ENCODE measurements at regions not wholly inside any gene's neighbourhood (a gene's known extent, or its start where the extent isn't known, plus 50 kb on each side); places are given as distances from the start of the nearest gene placed in this dataset.
A peak's percentile ranks its signal among the peaks of the same experiment; 100 is the strongest.

DNA sequence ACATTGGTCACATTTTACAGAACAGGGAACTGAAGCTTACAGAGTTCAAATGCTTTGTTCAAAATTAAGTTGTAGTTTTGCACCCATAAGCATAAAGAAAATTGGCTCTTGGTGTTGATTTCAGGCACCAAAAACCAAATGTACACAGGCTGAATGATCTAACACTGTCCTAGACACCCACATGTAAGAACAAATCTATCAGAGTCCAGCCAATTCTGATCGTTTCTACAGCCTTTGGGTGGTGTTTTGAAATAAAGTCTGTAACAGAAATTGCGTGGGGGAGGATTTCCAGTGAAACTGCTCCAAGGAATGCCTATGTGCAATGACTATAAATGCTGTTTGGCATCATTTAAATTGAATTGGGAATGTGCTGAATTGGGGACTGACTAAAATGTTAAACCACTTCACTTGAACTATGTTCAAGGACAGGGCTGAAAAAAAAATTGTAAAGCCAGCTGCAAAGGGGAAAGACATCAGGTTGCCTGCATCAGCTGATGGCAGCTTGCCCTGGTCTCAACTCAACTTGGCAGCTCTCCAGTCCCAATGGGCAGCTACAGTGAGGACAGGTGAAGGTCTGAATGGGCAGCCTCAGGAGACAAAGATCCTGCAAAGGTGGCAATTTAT, 92.2 kb upstream of the TRPC7 start:
- no peaks in the 10 kb centered on the region for H3K79me2 ChIP-seq (replicated peaks; ENCODE audit: insufficient read depth)
- no peak overlapping the region for H3K4me2 ChIP-seq
- Mint-ChIP-seq H3K9me3 (peaks cover 2% of the 10 kb centered on the region; the same call in 1 of the 3 replicates), H3K36me3 (ENCODE audit: low read depth) (no peaks in the 10 kb centered on the region), H3K27ac (no peak overlapping the region), H3K4me1 (peaks cover 3% of the 10 kb centered on the region; the same call in 1 of the 3 replicates), H3K4me3 (no peak overlapping the region), H3K27me3 (ENCODE audit: insufficient read depth, low read depth, poor library complexity) (peaks cover 3% of the 10 kb centered on the region)
- no peaks in the 10 kb centered on the region for H3K4me1 ChIP-seq (ENCODE audit: insufficient read depth)
- ATAC-seq (no peak), DNase-seq (ENCODE audit: low spot score) (no peak)
- TF ChIP-seq, protein P1, sequence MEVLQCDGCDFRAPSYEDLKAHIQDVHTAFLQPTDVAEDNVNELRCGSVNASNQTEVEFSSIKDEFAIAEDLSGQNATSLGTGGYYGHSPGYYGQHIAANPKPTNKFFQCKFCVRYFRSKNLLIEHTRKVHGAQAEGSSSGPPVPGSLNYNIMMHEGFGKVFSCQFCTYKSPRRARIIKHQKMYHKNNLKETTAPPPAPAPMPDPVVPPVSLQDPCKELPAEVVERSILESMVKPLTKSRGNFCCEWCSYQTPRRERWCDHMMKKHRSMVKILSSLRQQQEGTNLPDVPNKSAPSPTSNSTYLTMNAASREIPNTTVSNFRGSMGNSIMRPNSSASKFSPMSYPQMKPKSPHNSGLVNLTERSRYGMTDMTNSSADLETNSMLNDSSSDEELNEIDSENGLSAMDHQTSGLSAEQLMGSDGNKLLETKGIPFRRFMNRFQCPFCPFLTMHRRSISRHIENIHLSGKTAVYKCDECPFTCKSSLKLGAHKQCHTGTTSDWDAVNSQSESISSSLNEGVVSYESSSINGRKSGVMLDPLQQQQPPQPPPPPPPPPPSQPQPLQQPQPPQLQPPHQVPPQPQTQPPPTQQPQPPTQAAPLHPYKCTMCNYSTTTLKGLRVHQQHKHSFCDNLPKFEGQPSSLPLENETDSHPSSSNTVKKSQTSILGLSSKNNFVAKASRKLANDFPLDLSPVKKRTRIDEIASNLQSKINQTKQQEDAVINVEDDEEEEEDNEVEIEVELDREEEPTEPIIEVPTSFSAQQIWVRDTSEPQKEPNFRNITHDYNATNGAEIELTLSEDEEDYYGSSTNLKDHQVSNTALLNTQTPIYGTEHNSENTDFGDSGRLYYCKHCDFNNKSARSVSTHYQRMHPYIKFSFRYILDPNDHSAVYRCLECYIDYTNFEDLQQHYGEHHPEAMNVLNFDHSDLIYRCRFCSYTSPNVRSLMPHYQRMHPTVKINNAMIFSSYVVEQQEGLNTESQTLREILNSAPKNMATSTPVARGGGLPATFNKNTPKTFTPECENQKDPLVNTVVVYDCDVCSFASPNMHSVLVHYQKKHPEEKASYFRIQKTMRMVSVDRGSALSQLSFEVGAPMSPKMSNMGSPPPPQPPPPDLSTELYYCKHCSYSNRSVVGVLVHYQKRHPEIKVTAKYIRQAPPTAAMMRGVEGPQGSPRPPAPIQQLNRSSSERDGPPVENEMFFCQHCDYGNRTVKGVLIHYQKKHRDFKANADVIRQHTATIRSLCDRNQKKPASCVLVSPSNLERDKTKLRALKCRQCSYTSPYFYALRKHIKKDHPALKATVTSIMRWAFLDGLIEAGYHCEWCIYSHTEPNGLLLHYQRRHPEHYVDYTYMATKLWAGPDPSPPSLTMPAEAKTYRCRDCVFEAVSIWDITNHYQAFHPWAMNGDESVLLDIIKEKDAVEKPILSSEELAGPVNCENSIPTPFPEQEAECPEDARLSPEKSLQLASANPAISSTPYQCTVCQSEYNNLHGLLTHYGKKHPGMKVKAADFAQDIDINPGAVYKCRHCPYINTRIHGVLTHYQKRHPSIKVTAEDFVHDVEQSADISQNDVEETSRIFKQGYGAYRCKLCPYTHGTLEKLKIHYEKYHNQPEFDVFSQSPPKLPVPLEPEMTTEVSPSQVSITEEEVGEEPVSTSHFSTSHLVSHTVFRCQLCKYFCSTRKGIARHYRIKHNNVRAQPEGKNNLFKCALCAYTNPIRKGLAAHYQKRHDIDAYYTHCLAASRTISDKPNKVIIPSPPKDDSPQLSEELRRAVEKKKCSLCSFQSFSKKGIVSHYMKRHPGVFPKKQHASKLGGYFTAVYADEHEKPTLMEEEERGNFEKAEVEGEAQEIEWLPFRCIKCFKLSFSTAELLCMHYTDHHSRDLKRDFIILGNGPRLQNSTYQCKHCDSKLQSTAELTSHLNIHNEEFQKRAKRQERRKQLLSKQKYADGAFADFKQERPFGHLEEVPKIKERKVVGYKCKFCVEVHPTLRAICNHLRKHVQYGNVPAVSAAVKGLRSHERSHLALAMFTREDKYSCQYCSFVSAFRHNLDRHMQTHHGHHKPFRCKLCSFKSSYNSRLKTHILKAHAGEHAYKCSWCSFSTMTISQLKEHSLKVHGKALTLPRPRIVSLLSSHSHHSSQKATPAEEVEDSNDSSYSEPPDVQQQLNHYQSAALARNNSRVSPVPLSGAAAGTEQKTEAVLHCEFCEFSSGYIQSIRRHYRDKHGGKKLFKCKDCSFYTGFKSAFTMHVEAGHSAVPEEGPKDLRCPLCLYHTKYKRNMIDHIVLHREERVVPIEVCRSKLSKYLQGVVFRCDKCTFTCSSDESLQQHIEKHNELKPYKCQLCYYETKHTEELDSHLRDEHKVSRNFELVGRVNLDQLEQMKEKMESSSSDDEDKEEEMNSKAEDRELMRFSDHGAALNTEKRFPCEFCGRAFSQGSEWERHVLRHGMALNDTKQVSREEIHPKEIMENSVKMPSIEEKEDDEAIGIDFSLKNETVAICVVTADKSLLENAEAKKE (CRISPR knock-in tag; IDR thresholded peaks at IDR 0.05), result no peak
- no peak for TF ChIP-seq ZNF331 (CRISPR knock-in tag; IDR thresholded peaks at IDR 0.05; ENCODE audit: low read depth)
- no peak for TF ChIP-seq EZH2 (IDR thresholded peaks at IDR 0.05; ENCODE audit: low read depth, unreplicated experiment)
- TF ChIP-seq EZH2phosphoT487 (IDR thresholded peaks at IDR 0.05; ENCODE audit: unreplicated experiment), result no peak
- no peak for TF ChIP-seq JUNB (IDR thresholded peaks at IDR 0.05; ENCODE audit: unreplicated experiment)
- TF ChIP-seq, protein P2, sequence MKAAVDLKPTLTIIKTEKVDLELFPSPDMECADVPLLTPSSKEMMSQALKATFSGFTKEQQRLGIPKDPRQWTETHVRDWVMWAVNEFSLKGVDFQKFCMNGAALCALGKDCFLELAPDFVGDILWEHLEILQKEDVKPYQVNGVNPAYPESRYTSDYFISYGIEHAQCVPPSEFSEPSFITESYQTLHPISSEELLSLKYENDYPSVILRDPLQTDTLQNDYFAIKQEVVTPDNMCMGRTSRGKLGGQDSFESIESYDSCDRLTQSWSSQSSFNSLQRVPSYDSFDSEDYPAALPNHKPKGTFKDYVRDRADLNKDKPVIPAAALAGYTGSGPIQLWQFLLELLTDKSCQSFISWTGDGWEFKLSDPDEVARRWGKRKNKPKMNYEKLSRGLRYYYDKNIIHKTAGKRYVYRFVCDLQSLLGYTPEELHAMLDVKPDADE (IDR thresholded peaks at IDR 0.05), result no peak
- no peak for TF ChIP-seq STAT1 (IDR thresholded peaks at IDR 0.05; ENCODE audit: unreplicated experiment)
- TF ChIP-seq, protein P3, sequence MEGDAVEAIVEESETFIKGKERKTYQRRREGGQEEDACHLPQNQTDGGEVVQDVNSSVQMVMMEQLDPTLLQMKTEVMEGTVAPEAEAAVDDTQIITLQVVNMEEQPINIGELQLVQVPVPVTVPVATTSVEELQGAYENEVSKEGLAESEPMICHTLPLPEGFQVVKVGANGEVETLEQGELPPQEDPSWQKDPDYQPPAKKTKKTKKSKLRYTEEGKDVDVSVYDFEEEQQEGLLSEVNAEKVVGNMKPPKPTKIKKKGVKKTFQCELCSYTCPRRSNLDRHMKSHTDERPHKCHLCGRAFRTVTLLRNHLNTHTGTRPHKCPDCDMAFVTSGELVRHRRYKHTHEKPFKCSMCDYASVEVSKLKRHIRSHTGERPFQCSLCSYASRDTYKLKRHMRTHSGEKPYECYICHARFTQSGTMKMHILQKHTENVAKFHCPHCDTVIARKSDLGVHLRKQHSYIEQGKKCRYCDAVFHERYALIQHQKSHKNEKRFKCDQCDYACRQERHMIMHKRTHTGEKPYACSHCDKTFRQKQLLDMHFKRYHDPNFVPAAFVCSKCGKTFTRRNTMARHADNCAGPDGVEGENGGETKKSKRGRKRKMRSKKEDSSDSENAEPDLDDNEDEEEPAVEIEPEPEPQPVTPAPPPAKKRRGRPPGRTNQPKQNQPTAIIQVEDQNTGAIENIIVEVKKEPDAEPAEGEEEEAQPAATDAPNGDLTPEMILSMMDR (conservative IDR thresholded peaks at IDR 0.05; ENCODE audit: low read depth in 2 of 2), result no peak
- no peak for TF ChIP-seq POLR2AphosphoS5 (IDR thresholded peaks at IDR 0.05; ENCODE audit: low read depth)
- TF ChIP-seq, protein P4, sequence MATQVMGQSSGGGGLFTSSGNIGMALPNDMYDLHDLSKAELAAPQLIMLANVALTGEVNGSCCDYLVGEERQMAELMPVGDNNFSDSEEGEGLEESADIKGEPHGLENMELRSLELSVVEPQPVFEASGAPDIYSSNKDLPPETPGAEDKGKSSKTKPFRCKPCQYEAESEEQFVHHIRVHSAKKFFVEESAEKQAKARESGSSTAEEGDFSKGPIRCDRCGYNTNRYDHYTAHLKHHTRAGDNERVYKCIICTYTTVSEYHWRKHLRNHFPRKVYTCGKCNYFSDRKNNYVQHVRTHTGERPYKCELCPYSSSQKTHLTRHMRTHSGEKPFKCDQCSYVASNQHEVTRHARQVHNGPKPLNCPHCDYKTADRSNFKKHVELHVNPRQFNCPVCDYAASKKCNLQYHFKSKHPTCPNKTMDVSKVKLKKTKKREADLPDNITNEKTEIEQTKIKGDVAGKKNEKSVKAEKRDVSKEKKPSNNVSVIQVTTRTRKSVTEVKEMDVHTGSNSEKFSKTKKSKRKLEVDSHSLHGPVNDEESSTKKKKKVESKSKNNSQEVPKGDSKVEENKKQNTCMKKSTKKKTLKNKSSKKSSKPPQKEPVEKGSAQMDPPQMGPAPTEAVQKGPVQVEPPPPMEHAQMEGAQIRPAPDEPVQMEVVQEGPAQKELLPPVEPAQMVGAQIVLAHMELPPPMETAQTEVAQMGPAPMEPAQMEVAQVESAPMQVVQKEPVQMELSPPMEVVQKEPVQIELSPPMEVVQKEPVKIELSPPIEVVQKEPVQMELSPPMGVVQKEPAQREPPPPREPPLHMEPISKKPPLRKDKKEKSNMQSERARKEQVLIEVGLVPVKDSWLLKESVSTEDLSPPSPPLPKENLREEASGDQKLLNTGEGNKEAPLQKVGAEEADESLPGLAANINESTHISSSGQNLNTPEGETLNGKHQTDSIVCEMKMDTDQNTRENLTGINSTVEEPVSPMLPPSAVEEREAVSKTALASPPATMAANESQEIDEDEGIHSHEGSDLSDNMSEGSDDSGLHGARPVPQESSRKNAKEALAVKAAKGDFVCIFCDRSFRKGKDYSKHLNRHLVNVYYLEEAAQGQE (IDR thresholded peaks at IDR 0.05; ENCODE audit: unreplicated experiment), result no peak
- TF ChIP-seq CREB1 (CRISPR knock-in tag; IDR thresholded peaks at IDR 0.05; ENCODE audit: low read depth), result no peak
- no peak for TF ChIP-seq NANOG (IDR thresholded peaks at IDR 0.05; ENCODE audit: borderline replicate concordance)
- no peak for TF ChIP-seq ZNF114 (CRISPR knock-in tag; IDR thresholded peaks at IDR 0.05)
- no peak overlapping the region for H3K4me3 ChIP-seq
- H3K9me2 ChIP-seq (ENCODE audit: insufficient read depth), result peaks cover 3% of the 10 kb centered on the region
- H3K36me3 ChIP-seq (ENCODE audit: insufficient read depth), result no peaks in the 10 kb centered on the region
- H2AFZ ChIP-seq, result peak overlapping the region; percentile 67; the same call in 1 of the 2 replicates
- no peaks in the 10 kb centered on the region for H3K27me3 ChIP-seq (ENCODE audit: insufficient read depth)
- no peak overlapping the region for H3K27ac ChIP-seq (ENCODE audit: low read depth)
- no peaks in the 10 kb centered on the region for H3F3A ChIP-seq (replicated peaks; ENCODE audit: low read depth)
- no peaks in the 10 kb centered on the region for H4K20me1 ChIP-seq (replicated peaks; ENCODE audit: insufficient read depth)

Data from GM23338 (cell line).